Upper lobe of right lung (tissue), 1 donor: ENCODE measurements at regions not wholly inside any gene's neighbourhood (a gene's known extent, or its start where the extent isn't known, plus 50 kb on each side); places are given as distances from the start of the nearest gene placed in this dataset.
A peak's percentile ranks its signal among the peaks of the same experiment; 100 is the strongest.

ENCODE experiments used
- ATAC-seq: fragments of 200-7000 bp; cut with Tn5 transposase; one replicate; pipeline ENCODE4 v1.9.1; 2020; ENCODE audit warnings: mild to moderate bottlenecking, moderate library complexity
- DNase-seq: peaks from one replicate; pipeline ENCODE4 v3.0.0-alpha.2; 2020
- H3K27ac ChIP-seq: fragments of 200-600 bp; one replicate; pipeline ENCODE4 v1.8.0; 2022
- H3K27me3 ChIP-seq: fragments of 200-600 bp; one replicate; pipeline ENCODE4 v1.8.0; 2022; ENCODE audit warnings: mild to moderate bottlenecking
- H3K36me3 ChIP-seq: fragments of 200-600 bp; one replicate; pipeline ENCODE4 v1.8.0; 2022
- H3K4me1 ChIP-seq: fragments of 200-600 bp; one replicate; pipeline ENCODE4 v1.8.0; 2022
- H3K4me3 ChIP-seq: fragments of 200-600 bp; one replicate; pipeline ENCODE4 v1.8.0; 2022; ENCODE audit warnings: mild to moderate bottlenecking
- H3K9me3 ChIP-seq: fragments of 200-600 bp; one replicate; pipeline ENCODE4 v1.8.0; 2022
- intact Hi-C: fragments of 100-400 bp; cut with DNase I; formaldehyde crosslinking; loops from one replicate; pipeline ENCODE4 v1.11.0; 2022
- TF ChIP-seq, protein P1 (sequence below): fragments of 200-600 bp; IDR thresholded peaks from one replicate; pipeline ENCODE4 v1.8.0; 2022; ENCODE audit warnings: antibody characterized with exemption
- donor health status: DM: no; HTN: yes; CAD: no; lungs with severe emphysema.

DNA sequence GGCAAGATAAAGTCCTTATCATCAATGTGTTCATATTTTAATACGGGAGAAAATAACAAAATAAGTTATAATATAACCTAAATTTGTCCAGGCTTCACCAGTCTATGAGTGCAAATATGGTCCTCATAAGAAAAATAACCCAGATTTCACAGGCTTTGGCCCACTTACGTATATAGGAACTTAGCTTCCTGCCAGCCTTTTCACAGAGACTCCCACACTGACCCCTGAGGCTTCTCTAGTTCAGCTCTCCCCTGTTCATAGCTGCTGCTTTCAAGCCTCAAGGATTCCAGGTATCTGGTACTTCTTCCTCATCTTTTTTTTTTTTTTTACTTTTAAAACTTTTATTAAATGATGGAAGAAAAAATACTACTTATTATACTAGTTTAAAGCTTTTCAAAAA lies 74.9 kb upstream of the PELI1 start:
- no peak overlapping the region for H3K4me3 ChIP-seq
- no peak for ATAC-seq
- H3K36me3 ChIP-seq: no peaks in the 10 kb centered on the region
- intact Hi-C loops: no loop called here
- no peak for DNase-seq
- TF ChIP-seq, protein P1, sequence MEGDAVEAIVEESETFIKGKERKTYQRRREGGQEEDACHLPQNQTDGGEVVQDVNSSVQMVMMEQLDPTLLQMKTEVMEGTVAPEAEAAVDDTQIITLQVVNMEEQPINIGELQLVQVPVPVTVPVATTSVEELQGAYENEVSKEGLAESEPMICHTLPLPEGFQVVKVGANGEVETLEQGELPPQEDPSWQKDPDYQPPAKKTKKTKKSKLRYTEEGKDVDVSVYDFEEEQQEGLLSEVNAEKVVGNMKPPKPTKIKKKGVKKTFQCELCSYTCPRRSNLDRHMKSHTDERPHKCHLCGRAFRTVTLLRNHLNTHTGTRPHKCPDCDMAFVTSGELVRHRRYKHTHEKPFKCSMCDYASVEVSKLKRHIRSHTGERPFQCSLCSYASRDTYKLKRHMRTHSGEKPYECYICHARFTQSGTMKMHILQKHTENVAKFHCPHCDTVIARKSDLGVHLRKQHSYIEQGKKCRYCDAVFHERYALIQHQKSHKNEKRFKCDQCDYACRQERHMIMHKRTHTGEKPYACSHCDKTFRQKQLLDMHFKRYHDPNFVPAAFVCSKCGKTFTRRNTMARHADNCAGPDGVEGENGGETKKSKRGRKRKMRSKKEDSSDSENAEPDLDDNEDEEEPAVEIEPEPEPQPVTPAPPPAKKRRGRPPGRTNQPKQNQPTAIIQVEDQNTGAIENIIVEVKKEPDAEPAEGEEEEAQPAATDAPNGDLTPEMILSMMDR: no peak
- H3K27ac ChIP-seq: no peak overlapping the region
- peaks cover 19% of the 10 kb centered on the region for H3K4me1 ChIP-seq
- H3K9me3 ChIP-seq: no peaks in the 10 kb centered on the region
- H3K27me3 ChIP-seq: no peaks in the 10 kb centered on the region

DNA sequence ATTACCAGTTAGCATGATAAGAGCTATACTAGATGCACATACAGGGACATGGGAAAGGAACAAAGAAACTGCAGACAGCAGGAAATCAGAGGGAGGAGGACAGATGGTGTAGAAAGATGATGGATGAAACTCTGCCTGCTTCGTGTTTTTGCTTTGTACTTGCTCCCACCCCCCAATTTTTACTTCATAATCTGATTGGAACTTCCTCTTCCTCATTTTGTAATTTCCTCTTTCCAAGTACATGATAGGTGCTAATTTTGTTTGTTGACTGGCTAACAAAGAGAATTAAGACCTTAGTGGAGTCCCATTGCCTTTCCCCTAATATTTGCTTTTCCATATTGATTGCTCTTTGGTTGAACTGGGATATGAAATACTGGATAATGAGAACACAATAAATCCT lies 76.0 kb upstream of the PELI1 start:
- no peak overlapping the region for H3K4me3 ChIP-seq
- H3K4me1 ChIP-seq: peaks cover 10% of the 10 kb centered on the region
- no peaks in the 10 kb centered on the region for H3K27me3 ChIP-seq
- H3K36me3 ChIP-seq: no peaks in the 10 kb centered on the region
- no peaks in the 10 kb centered on the region for H3K9me3 ChIP-seq
- DNase-seq (no peak), ATAC-seq (peak; percentile 38)
- intact Hi-C loops: no loop called here
- TF ChIP-seq, protein P1: no peak
- H3K27ac ChIP-seq: no peak overlapping the region

DNA sequence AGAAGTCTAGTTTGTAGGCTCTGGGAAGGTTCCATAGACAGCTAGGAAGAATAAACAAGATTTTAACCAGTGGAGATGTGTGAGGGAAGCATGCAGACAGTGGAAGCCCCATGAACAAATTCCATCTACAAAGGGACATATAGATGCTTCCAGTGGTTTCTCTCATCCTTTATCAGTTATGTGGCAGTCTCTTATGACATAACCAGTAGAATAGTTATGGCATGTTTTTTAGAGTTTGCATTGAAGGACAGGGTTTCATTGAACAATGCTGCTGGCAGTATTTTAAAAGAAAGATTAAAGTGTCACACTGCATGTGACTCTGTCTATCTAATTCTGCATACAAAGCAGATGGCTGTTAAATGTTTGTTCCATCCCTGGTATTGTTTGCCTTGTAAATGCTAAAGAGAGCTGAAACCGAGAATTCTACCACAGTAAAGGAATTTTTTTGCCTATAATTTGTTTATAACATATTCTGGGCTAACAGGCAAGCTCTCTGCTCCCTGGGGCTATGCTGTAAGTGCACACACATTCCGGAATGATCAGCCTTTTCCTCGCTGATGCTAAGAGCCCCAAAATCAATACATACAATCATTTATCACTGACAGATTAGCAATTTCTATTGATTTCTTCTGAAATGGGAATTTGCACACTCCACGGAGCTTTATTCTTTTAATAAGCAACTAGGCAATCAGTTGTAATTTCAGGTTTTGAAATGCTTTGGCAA lies 76.8 kb upstream of the PELI1 start:
- peaks cover 10% of the 10 kb centered on the region for H3K4me1 ChIP-seq
- H3K4me3 ChIP-seq: no peak overlapping the region
- DNase-seq (no peak), ATAC-seq (no peak)
- intact Hi-C loops: no loop called here
- no peaks in the 10 kb centered on the region for H3K36me3 ChIP-seq
- TF ChIP-seq, protein P1: no peak
- no peaks in the 10 kb centered on the region for H3K27me3 ChIP-seq
- H3K27ac ChIP-seq: no peak overlapping the region
- no peaks in the 10 kb centered on the region for H3K9me3 ChIP-seq

DNA sequence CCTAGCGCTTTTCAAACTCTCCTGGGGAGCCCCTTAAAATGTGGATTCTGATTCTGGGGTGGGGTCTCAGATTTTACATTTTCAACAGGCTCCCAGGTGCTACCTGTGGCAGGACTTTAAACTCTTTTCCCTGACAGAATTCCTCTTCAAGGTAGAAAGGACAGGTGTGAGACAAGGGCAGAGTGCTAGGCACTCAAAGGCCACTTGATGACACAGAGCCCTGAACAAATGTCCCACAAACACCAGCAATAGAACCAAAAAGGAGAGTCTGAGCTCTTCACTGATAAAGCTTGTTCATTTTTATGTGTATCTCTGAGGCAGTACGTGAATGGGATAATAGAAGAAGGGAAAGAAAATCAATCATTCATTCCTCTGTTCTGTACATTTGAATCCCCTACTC lies 77.7 kb upstream of the PELI1 start:
- Histone ChIP-seq H3K4me3 (no peak overlapping the region), H3K9me3 (no peaks in the 10 kb centered on the region), H3K36me3 (no peaks in the 10 kb centered on the region), H3K27ac (no peak overlapping the region), H3K27me3 (no peaks in the 10 kb centered on the region), H3K4me1 (peaks cover 10% of the 10 kb centered on the region)
- ATAC-seq: no peak
- intact Hi-C loops: no loop called here
- TF ChIP-seq, protein P1: no peak
- no peak for DNase-seq

DNA sequence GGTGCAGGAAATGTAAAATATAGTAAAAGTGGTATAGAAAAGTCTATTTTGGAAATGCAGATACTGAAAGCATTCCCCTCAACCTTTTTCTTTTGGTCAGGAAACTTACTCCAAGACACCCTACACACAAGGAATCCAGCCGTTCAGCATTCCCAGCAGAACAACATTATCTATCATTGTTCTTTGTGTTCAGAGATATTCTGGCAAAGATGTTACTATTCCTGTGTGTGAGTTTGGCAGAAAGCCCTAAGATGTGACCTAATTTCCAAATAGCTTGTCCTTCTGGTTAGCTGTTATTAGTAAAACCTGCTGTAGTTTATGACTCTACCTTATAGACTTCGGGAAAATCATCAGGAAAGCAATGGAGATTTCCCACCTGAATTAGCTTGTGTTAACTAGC lies 78.1 kb upstream of the PELI1 start:
- Histone ChIP-seq H3K9me3 (no peaks in the 10 kb centered on the region), H3K27ac (no peak overlapping the region), H3K4me3 (no peak overlapping the region), H3K36me3 (no peaks in the 10 kb centered on the region), H3K27me3 (no peaks in the 10 kb centered on the region), H3K4me1 (peaks cover 12% of the 10 kb centered on the region)
- TF ChIP-seq, protein P1: no peak
- ATAC-seq (no peak), DNase-seq (no peak)
- intact Hi-C loops: no loop called here

DNA sequence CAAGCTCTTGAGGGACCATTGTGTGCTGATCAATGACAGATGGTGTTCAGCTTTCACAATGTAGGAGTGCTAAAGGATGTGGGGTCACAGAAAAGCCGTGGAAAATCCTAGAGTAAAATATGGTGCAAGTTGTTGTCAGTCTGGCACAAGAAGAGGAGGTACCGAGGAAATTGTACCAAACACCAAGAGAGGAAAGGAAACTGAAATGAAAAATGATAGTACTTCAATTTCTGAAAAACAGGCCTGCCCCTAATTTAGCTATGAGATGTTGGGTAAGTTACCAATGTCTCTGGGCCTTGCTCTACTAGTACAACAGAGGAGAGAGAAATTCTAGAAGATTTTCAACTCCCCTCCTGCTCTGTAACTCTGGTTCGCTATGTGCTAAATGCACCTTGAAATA lies 78.8 kb upstream of the PELI1 start:
- TF ChIP-seq, protein P1: no peak
- no peak for ATAC-seq
- Histone ChIP-seq H3K9me3 (no peaks in the 10 kb centered on the region), H3K36me3 (no peaks in the 10 kb centered on the region), H3K27me3 (no peaks in the 10 kb centered on the region), H3K4me1 (peaks cover 18% of the 10 kb centered on the region), H3K27ac (no peak overlapping the region), H3K4me3 (no peak overlapping the region)
- intact Hi-C loops: no loop called here
- no peak for DNase-seq
